Activated CD4-positive, alpha-beta T cell treated with anti-CD3 and anti-CD28 coated beads for 36 hours (primary cell): ENCODE measurements at regions not wholly inside any gene's neighbourhood (a gene's known extent, or its start where the extent isn't known, plus 50 kb on each side); places are given as distances from the start of the nearest gene placed in this dataset.

ENCODE experiments used
- ATAC-seq: fragments of 200-7000 bp; cut with Tn5 transposase; one replicate; pipeline ENCODE4 v1.10.0; 2021; ENCODE audit warnings: mild to moderate bottlenecking, moderate library complexity
- CTCF ChIA-PET: fragments of 350-600 bp; sonication (Branson Sonifier 250); formaldehyde crosslinking; loops from one replicate; lab custom pipeline; 2021; ENCODE audit warnings: antibody characterized with exemption; lab: Charles Lee
- POLR2A ChIA-PET: fragments of 350-600 bp; sonication (Branson Sonifier 250); formaldehyde crosslinking; loops from one replicate; lab custom pipeline; 2021; ENCODE audit warnings: antibody characterized with exemption, inconsistent platforms; lab: Charles Lee
- DNase-seq: peaks from one replicate; pipeline ENCODE4 v3.0.0-alpha.2; 2020
- H3K27ac Mint-ChIP-seq: one replicate; pipeline ENCODE4 v1.8.0; 2021; ENCODE audit warnings: mixed read lengths
- H3K27me3 Mint-ChIP-seq: one replicate; pipeline ENCODE4 v1.8.0; 2021; ENCODE audit warnings: mixed read lengths
- H3K36me3 Mint-ChIP-seq: one replicate; pipeline ENCODE4 v1.8.0; 2021; ENCODE audit warnings: low read depth, mixed read lengths
- H3K4me1 Mint-ChIP-seq: one replicate; pipeline ENCODE4 v1.8.0; 2021; ENCODE audit warnings: mixed read lengths
- H3K4me3 Mint-ChIP-seq: one replicate; pipeline ENCODE4 v1.8.0; 2021; ENCODE audit warnings: mild to moderate bottlenecking, moderate library complexity, mixed read lengths
- H3K9me3 Mint-ChIP-seq: one replicate; pipeline ENCODE4 v1.8.0; 2021; ENCODE audit warnings: low read depth, mixed read lengths
- intact Hi-C, 2 experiments: fragments of 100-400 bp; cut with DNase I in 1 of 2; cut with micrococcal nuclease in 1 of 2; formaldehyde crosslinking; loops; one replicate each; pipeline versions ENCODE4 v1.14.2 to v1.15.1; 2022 to 2024; cut with DNase I, micrococcal nuclease

GRCh38 chr20:43825051-43825402 is 89.6 kb upstream of the TOX2 start:
- peaks cover 1% of the 10 kb centered on the region for H3K27me3 Mint-ChIP-seq
- ATAC-seq, result no peak
- no peak for DNase-seq
- no peak overlapping the region for H3K4me3 Mint-ChIP-seq
- intact Hi-C loops, result no loop called here
- H3K9me3 Mint-ChIP-seq, result peaks cover 3% of the 10 kb centered on the region
- H3K27ac Mint-ChIP-seq, result no peak overlapping the region
- H3K4me1 Mint-ChIP-seq, result peaks cover 12% of the 10 kb centered on the region
- H3K36me3 Mint-ChIP-seq, result no peaks in the 10 kb centered on the region
- ChIA-PET CTCF (interaction anchor here (0.6 to 2.1 kb wide), 4 partner anchors 15 to 222 kb away, joined by 3 to 11 read pairs (median 4); no protein-coding TSS in a partner anchor), POLR2A (no interaction called here)

GRCh38 chr20:43824309-43825050 is 90.2 kb upstream of the TOX2 start:
- ATAC-seq, result no peak
- Mint-ChIP-seq H3K27ac (no peak overlapping the region), H3K4me3 (no peak overlapping the region), H3K4me1 (peaks cover 12% of the 10 kb centered on the region), H3K9me3 (peaks cover 3% of the 10 kb centered on the region), H3K27me3 (peaks cover 1% of the 10 kb centered on the region), H3K36me3 (no peaks in the 10 kb centered on the region)
- CTCF ChIA-PET, result interaction anchor here (0.6 to 2.1 kb wide), 4 partner anchors 15 to 223 kb away, joined by 3 to 11 read pairs (median 4); no protein-coding TSS in a partner anchor
- no peak for DNase-seq
- intact Hi-C loops, result loop anchor here in 1 of 2 experiments (5.0 kb wide), 1 partner anchor 37 kb away; no protein-coding TSS in a partner anchor
- POLR2A ChIA-PET, result no interaction called here

- H3K27ac Mint-ChIP-seq, result peak overlapping the region; percentile 22
- POLR2A ChIA-PET, result no interaction called here
- no peaks in the 10 kb centered on the region for H3K36me3 Mint-ChIP-seq
- peaks cover 3% of the 10 kb centered on the region for H3K9me3 Mint-ChIP-seq
- peaks cover 1% of the 10 kb centered on the region for H3K27me3 Mint-ChIP-seq
- intact Hi-C loops, result loop anchor here (1.0 to 5.0 kb wide), 4 partner anchors 34 to 134 kb away; no protein-coding TSS in a partner anchor
- DNase-seq, result peak; percentile 60
- H3K4me1 Mint-ChIP-seq, result peaks cover 12% of the 10 kb centered on the region
- CTCF ChIA-PET, result no interaction called here
- peak; percentile 96 for ATAC-seq
- H3K4me3 Mint-ChIP-seq, result peak overlapping the region; percentile 4
Observed at GRCh38 chr20:43821795-43822194, 92.9 kb upstream of the TOX2 start.

- Mint-ChIP-seq H3K4me3 (no peak overlapping the region), H3K36me3 (no peaks in the 10 kb centered on the region), H3K27me3 (peaks cover 1% of the 10 kb centered on the region), H3K27ac (no peak overlapping the region), H3K9me3 (peaks cover 3% of the 10 kb centered on the region), H3K4me1 (peaks cover 12% of the 10 kb centered on the region)
- POLR2A ChIA-PET, result no interaction called here
- CTCF ChIA-PET, result interaction anchor here (0.5 kb wide), 1 partner anchor 64 kb away, joined by 3 read pairs; no protein-coding TSS in a partner anchor
- intact Hi-C loops, result loop anchor here in 1 of 2 experiments (5.0 kb wide), 1 partner anchor 34 kb away; no protein-coding TSS in a partner anchor
- no peak for ATAC-seq
- no peak for DNase-seq
Observed at GRCh38 chr20:43820731-43821330, 93.8 kb upstream of the TOX2 start.

GRCh38 chr20:43812216-43812615 is 85.4 kb upstream of the GTSF1L start:
- no peaks in the 10 kb centered on the region for H3K4me1 Mint-ChIP-seq
- intact Hi-C loops, result no loop called here
- no peak for ATAC-seq
- ChIA-PET CTCF (interaction anchor here (1.5 kb wide), 1 partner anchor 9 kb away, joined by 3 read pairs; no protein-coding TSS in a partner anchor), POLR2A (no interaction called here)
- no peak overlapping the region for H3K4me3 Mint-ChIP-seq
- H3K27me3 Mint-ChIP-seq, result peaks cover 3% of the 10 kb centered on the region
- no peak for DNase-seq
- H3K9me3 Mint-ChIP-seq, result peaks cover 25% of the 10 kb centered on the region
- no peak overlapping the region for H3K27ac Mint-ChIP-seq
- H3K36me3 Mint-ChIP-seq, result peaks cover 7% of the 10 kb centered on the region

- intact Hi-C loops, result no loop called here
- Mint-ChIP-seq H3K9me3 (peaks cover 33% of the 10 kb centered on the region), H3K4me3 (no peak overlapping the region), H3K27ac (no peak overlapping the region), H3K27me3 (peaks cover 3% of the 10 kb centered on the region), H3K4me1 (no peaks in the 10 kb centered on the region), H3K36me3 (peaks cover 7% of the 10 kb centered on the region)
- ChIA-PET POLR2A (no interaction called here), CTCF (interaction anchor here (0.6 kb wide), 1 partner anchor 249 kb away, joined by 5 read pairs; no protein-coding TSS in a partner anchor)
- ATAC-seq (no peak), DNase-seq (no peak)
Observed at GRCh38 chr20:43809206-43809819, 82.5 kb upstream of the GTSF1L start.

GRCh38 chr20:43804781-43805180 is 78.0 kb upstream of the GTSF1L start:
- Mint-ChIP-seq H3K4me1 (peaks cover 5% of the 10 kb centered on the region), H3K4me3 (no peak overlapping the region), H3K27me3 (no peaks in the 10 kb centered on the region), H3K9me3 (peaks cover 21% of the 10 kb centered on the region), H3K36me3 (peaks cover 6% of the 10 kb centered on the region), H3K27ac (no peak overlapping the region)
- no peak for DNase-seq
- POLR2A ChIA-PET, result no interaction called here
- CTCF ChIA-PET, result interaction anchor here (0.6 kb wide), 1 partner anchor 252 kb away, joined by 4 read pairs; no protein-coding TSS in a partner anchor
- ATAC-seq, result no peak
- intact Hi-C loops, result no loop called here

GRCh38 chr20:43803276-43803675 is 76.5 kb upstream of the GTSF1L start:
- CTCF ChIA-PET, result interaction anchor here (1.6 kb wide), 1 partner anchor 9 kb away, joined by 3 read pairs; no protein-coding TSS in a partner anchor
- Mint-ChIP-seq H3K4me3 (no peak overlapping the region), H3K36me3 (peaks cover 4% of the 10 kb centered on the region), H3K27me3 (no peaks in the 10 kb centered on the region), H3K27ac (no peak overlapping the region), H3K9me3 (peaks cover 14% of the 10 kb centered on the region), H3K4me1 (peaks cover 16% of the 10 kb centered on the region)
- intact Hi-C loops, result no loop called here
- POLR2A ChIA-PET, result no interaction called here
- DNase-seq (no peak), ATAC-seq (no peak)

GRCh38 chr20:43800186-43800585 is 73.4 kb upstream of the GTSF1L start:
- no peak for DNase-seq
- no peak for ATAC-seq
- POLR2A ChIA-PET, result interaction anchor here (0.8 kb wide), 1 partner anchor 9 kb away, joined by 4 read pairs; no protein-coding TSS in a partner anchor
- Mint-ChIP-seq H3K27ac (no peak overlapping the region), H3K27me3 (no peaks in the 10 kb centered on the region), H3K4me3 (no peak overlapping the region), H3K36me3 (peaks cover 2% of the 10 kb centered on the region), H3K9me3 (peaks cover 11% of the 10 kb centered on the region), H3K4me1 (peaks cover 16% of the 10 kb centered on the region)
- intact Hi-C loops, result no loop called here
- CTCF ChIA-PET, result no interaction called here

GRCh38 chr20:43799741-43800140 is 72.9 kb upstream of the GTSF1L start:
- no peaks in the 10 kb centered on the region for H3K27me3 Mint-ChIP-seq
- no peak for DNase-seq
- intact Hi-C loops, result no loop called here
- peaks cover 2% of the 10 kb centered on the region for H3K36me3 Mint-ChIP-seq
- no peak for ATAC-seq
- POLR2A ChIA-PET, result no interaction called here
- peaks cover 11% of the 10 kb centered on the region for H3K9me3 Mint-ChIP-seq
- H3K4me3 Mint-ChIP-seq, result no peak overlapping the region
- peaks cover 16% of the 10 kb centered on the region for H3K4me1 Mint-ChIP-seq
- CTCF ChIA-PET, result no interaction called here
- no peak overlapping the region for H3K27ac Mint-ChIP-seq

GRCh38 chr20:43799150-43799711 is 72.4 kb upstream of the GTSF1L start:
- ChIA-PET POLR2A (no interaction called here), CTCF (no interaction called here)
- no peak for DNase-seq
- peak; percentile 47 for ATAC-seq
- intact Hi-C loops, result no loop called here
- Mint-ChIP-seq H3K4me1 (peaks cover 16% of the 10 kb centered on the region), H3K36me3 (peaks cover 2% of the 10 kb centered on the region), H3K27ac (no peak overlapping the region), H3K4me3 (no peak overlapping the region), H3K27me3 (no peaks in the 10 kb centered on the region), H3K9me3 (peaks cover 7% of the 10 kb centered on the region)
